ENCODE measurements at regions not wholly inside any gene's neighbourhood (a gene's known extent, or its start where the extent isn't known, plus 50 kb on each side); places are given as distances from the start of the nearest gene placed in this dataset.

- no peak for DNase-seq (ENCODE audit: low spot score)
Observed at GRCh38 chr1:112040891-112041740, 51.6 kb upstream of the KCND3 start.

- DNase-seq (ENCODE audit: low spot score) = no peak
Observed at GRCh38 chr1:112043901-112044300, 54.4 kb upstream of the KCND3 start.

- no peak for DNase-seq (ENCODE audit: low spot score)
Observed at GRCh38 chr1:112044745-112045144, 55.3 kb upstream of the KCND3 start.

GRCh38 chr1:112046630-112047029 lies 57.2 kb upstream of the KCND3 start:
- DNase-seq (ENCODE audit: low spot score) = no peak

GRCh38 chr1:112048421-112048820 lies 59.0 kb upstream of the KCND3 start:
- DNase-seq (ENCODE audit: low spot score) = no peak

GRCh38 chr1:112054510-112054909 lies 65.0 kb upstream of the KCND3 start:
- DNase-seq (ENCODE audit: low spot score) = no peak

- no peak for DNase-seq (ENCODE audit: low spot score)
Observed at GRCh38 chr1:112056354-112056753, 66.9 kb upstream of the KCND3 start.

- DNase-seq (ENCODE audit: low spot score) = no peak
Observed at GRCh38 chr1:112057736-112058135, 68.3 kb upstream of the KCND3 start.

- DNase-seq (ENCODE audit: low spot score) = no peak
Observed at GRCh38 chr1:112058815-112059450, 69.5 kb upstream of the KCND3 start.

- no peak for DNase-seq (ENCODE audit: low spot score)
Observed at GRCh38 chr1:112059679-112060078, 70.2 kb upstream of the KCND3 start.

GRCh38 chr1:112060261-112060660 lies 70.8 kb upstream of the KCND3 start:
- DNase-seq (ENCODE audit: low spot score) = no peak

GRCh38 chr1:112061056-112061455 lies 71.6 kb upstream of the KCND3 start:
- no peak for DNase-seq (ENCODE audit: low spot score)

- DNase-seq (ENCODE audit: low spot score) = no peak
Observed at GRCh38 chr1:112061901-112062320, 72.4 kb upstream of the KCND3 start.

GRCh38 chr1:112063781-112064728 lies 74.6 kb upstream of the KCND3 start:
- no peak for DNase-seq (ENCODE audit: low spot score)

- DNase-seq (ENCODE audit: low spot score) = no peak
Observed at GRCh38 chr1:112067989-112068388, 78.5 kb upstream of the KCND3 start.

GRCh38 chr1:112070677-112071076 lies 81.2 kb upstream of the KCND3 start:
- DNase-seq (ENCODE audit: low spot score) = no peak

- DNase-seq (ENCODE audit: low spot score) = no peak
Observed at GRCh38 chr1:112074711-112075110, 85.2 kb upstream of the KCND3 start.

- no peak for DNase-seq (ENCODE audit: low spot score)
Observed at GRCh38 chr1:112075566-112075965, 86.1 kb upstream of the KCND3 start.

- no peak for DNase-seq (ENCODE audit: low spot score)
Observed at GRCh38 chr1:112079446-112079845, 90.0 kb upstream of the KCND3 start.

GRCh38 chr1:112083487-112083886 lies 94.0 kb upstream of the KCND3 start:
- DNase-seq (ENCODE audit: low spot score) = no peak

- DNase-seq (ENCODE audit: low spot score) = no peak
Observed at GRCh38 chr1:112092656-112093371, 103.3 kb upstream of the KCND3 start.

GRCh38 chr1:112093372-112093694 lies 103.9 kb upstream of the KCND3 start:
- DNase-seq (ENCODE audit: low spot score) = no peak

Data from LoVo (cell line).